H1 (cell line): ENCODE measurements at regions not wholly inside any gene's neighbourhood (a gene's known extent, or its start where the extent isn't known, plus 50 kb on each side); places are given as distances from the start of the nearest gene placed in this dataset.

ENCODE experiments used
- CTCF ChIA-PET: fragments of 300-600 bp; sonication (Branson Sonifier 250); formaldehyde crosslinking; loops from one replicate; lab custom pipeline; 2021; ENCODE audit not compliant: partially characterized antibody; lab: Charles Lee
- POLR2A ChIA-PET: fragments of 300-600 bp; sonication (Branson Sonifier 250); formaldehyde crosslinking; loops from one replicate; lab custom pipeline; 2021; ENCODE audit warnings: inconsistent platforms; ENCODE audit not compliant: partially characterized antibody; lab: Charles Lee
- DNase-seq, 2 experiments: peaks; one replicate each; pipeline versions ENCODE4 v3.0.0 to v3.0.0-alpha.2; 2010 to 2022; ENCODE audit warnings: low spot score in 2 of 2, low read depth in 1 of 2, mixed read lengths in 1 of 2
- FAIRE-seq: peaks from 2 replicates; lab custom pipeline; 2011; peaks lifted over from hg19 to GRCh38; lab: Jason Lieb, UNC
- H2AFZ ChIP-seq: 2 replicates; pipeline ENCODE4 v1.8.1; 2012; ENCODE audit warnings: low read length, inconsistent platforms
- H2AK5ac ChIP-seq: 2 replicates; pipeline ENCODE4 v1.6.1; 2013; ENCODE audit warnings: low read depth, low read length
- H2BK120ac ChIP-seq: replicated peaks from 2 replicates; pipeline ENCODE3; 2013; ENCODE audit warnings: low read depth, low read length, inconsistent platforms
- H2BK12ac ChIP-seq: 2 replicates; pipeline ENCODE4 v1.6.1; 2013; ENCODE audit warnings: low read depth, low read length
- H2BK15ac ChIP-seq: 2 replicates; pipeline ENCODE4 v1.6.1; 2013; ENCODE audit warnings: low read length
- H2BK20ac ChIP-seq: 2 replicates; pipeline ENCODE4 v1.6.1; 2013; ENCODE audit warnings: low read length
- H2BK5ac ChIP-seq: 2 replicates; pipeline ENCODE4 v1.6.1; 2013; ENCODE audit warnings: low read depth, low read length
- H3K14ac ChIP-seq: 2 replicates; pipeline ENCODE4 v1.6.1; 2013; ENCODE audit warnings: inconsistent platforms; ENCODE audit not compliant: insufficient read length
- H3K18ac ChIP-seq: 2 replicates; pipeline ENCODE4 v1.6.1; 2013; ENCODE audit warnings: low read length; ENCODE audit errors: extremely low read depth
- H3K23ac ChIP-seq: 2 replicates; pipeline ENCODE4 v1.6.1; 2013; ENCODE audit warnings: inconsistent platforms; ENCODE audit not compliant: insufficient read length
- H3K23me2 ChIP-seq: 2 replicates; pipeline ENCODE4 v1.6.1; 2013; ENCODE audit warnings: low read depth, low read length
- H3K27ac ChIP-seq: 2 replicates; pipeline ENCODE4 v1.6.1; 2011; ENCODE audit warnings: low read depth, low read length, inconsistent platforms
- H3K27me3 ChIP-seq, 4 experiments: replicated peaks in 1 of 4; 1 replicate in 1 of 4; 2 replicates in 3 of 4; pipeline versions ENCODE4 v1.6.1 to v1.8.1; 2011 to 2013; ENCODE audit warnings: low read length in 3 of 4, mild to moderate bottlenecking in 3 of 4, inconsistent platforms in 2 of 4, mixed read lengths in 2 of 4, moderate library complexity in 1 of 4; ENCODE audit not compliant: control insufficient read depth in 3 of 4, insufficient read depth in 3 of 4; ENCODE audit errors: extremely low read depth in 1 of 4
- H3K36me3 ChIP-seq, 4 experiments: 2 replicates each; pipeline versions ENCODE4 v1.6.1 to v1.8.1; 2011 to 2013; ENCODE audit warnings: mild to moderate bottlenecking in 4 of 4, low read length in 3 of 4, moderate library complexity in 2 of 4, control low read depth in 1 of 4, inconsistent platforms in 1 of 4; ENCODE audit not compliant: insufficient read depth in 4 of 4, control insufficient read depth in 2 of 4
- H3K4ac ChIP-seq: replicated peaks from 2 replicates; pipeline ENCODE3; 2013; ENCODE audit warnings: low read length, low read depth, mixed read lengths, inconsistent platforms; ENCODE audit not compliant: insufficient read length
- H3K4me1 ChIP-seq, 4 experiments: replicated peaks in 1 of 4; 1 replicate in 1 of 4; 2 replicates in 3 of 4; pipeline versions ENCODE4 v1.6.1 to v1.8.1; 2011 to 2013; ENCODE audit warnings: low read length in 3 of 4, inconsistent platforms in 2 of 4, mixed read lengths in 1 of 4; ENCODE audit not compliant: insufficient read depth in 4 of 4, control insufficient read depth in 3 of 4
- H3K4me2 ChIP-seq, 2 experiments: 2 replicates each; pipeline versions ENCODE4 v1.6.1 to v1.8.1; 2011 to 2013; ENCODE audit warnings: low read depth in 2 of 2, low read length in 2 of 2, control low read depth in 1 of 2, inconsistent platforms in 1 of 2, mild to moderate bottlenecking in 1 of 2; ENCODE audit not compliant: insufficient read depth in 1 of 2
- H3K4me3 ChIP-seq, 4 experiments: fragments of 200-600, 300-600 bp in 1 of 4; sonication (generic), shearing (Covaris generic), sonication (Bioruptor Twin) in 1 of 4; 2 replicates each; pipeline versions ENCODE4 v1.5.1 to v1.8.1; 2011 to 2016; ENCODE audit warnings: low read length in 4 of 4, low read depth in 3 of 4, control low read depth in 2 of 4, inconsistent platforms in 2 of 4, mild to moderate bottlenecking in 2 of 4, mixed read lengths in 1 of 4, moderate library complexity in 1 of 4; ENCODE audit not compliant: insufficient read depth in 2 of 4; ENCODE audit errors: extremely low read depth in 1 of 4
- H3K56ac ChIP-seq: replicated peaks from 2 replicates; pipeline ENCODE3; 2013; ENCODE audit warnings: low read depth, mild to moderate bottlenecking, mixed read lengths, low read length, inconsistent platforms; ENCODE audit not compliant: insufficient read length
- H3K79me1 ChIP-seq: 2 replicates; pipeline ENCODE4 v1.6.1; 2013; ENCODE audit warnings: low read depth, low read length, control low read depth
- H3K79me2 ChIP-seq, 2 experiments: 2 replicates each; pipeline versions ENCODE4 v1.6.1 to v1.8.1; 2012 to 2013; ENCODE audit warnings: low read length in 2 of 2, mild to moderate bottlenecking in 2 of 2, inconsistent platforms in 1 of 2; ENCODE audit not compliant: insufficient read depth in 2 of 2, control insufficient read depth in 1 of 2
- H3K9ac ChIP-seq, 4 experiments: replicated peaks in 1 of 4; 1 replicate in 1 of 4; 2 replicates in 3 of 4; pipeline versions ENCODE4 v1.6.1 to v1.8.1; 2011 to 2013; ENCODE audit warnings: low read depth in 3 of 4, low read length in 3 of 4, control low read depth in 2 of 4, mild to moderate bottlenecking in 2 of 4, moderate library complexity in 2 of 4, inconsistent platforms in 1 of 4; ENCODE audit errors: extremely low read depth in 1 of 4
- H3K9me3 ChIP-seq, 2 experiments: 2 replicates each; pipeline versions ENCODE4 v1.6.1 to v1.8.1; 2012 to 2013; ENCODE audit warnings: mild to moderate bottlenecking in 2 of 2, moderate library complexity in 2 of 2, control low read depth in 1 of 2, inconsistent platforms in 1 of 2, low read depth in 1 of 2, low read length in 1 of 2, mixed read lengths in 1 of 2; ENCODE audit not compliant: insufficient read depth in 2 of 2
- H4K20me1 ChIP-seq, 2 experiments: replicated peaks in 1 of 2; 2 replicates each; pipeline versions ENCODE3 to v1.8.1; 2011 to 2013; ENCODE audit warnings: inconsistent platforms in 2 of 2, low read length in 2 of 2, mild to moderate bottlenecking in 1 of 2; ENCODE audit not compliant: insufficient read depth in 2 of 2, control insufficient read depth in 1 of 2
- H4K5ac ChIP-seq: 2 replicates; pipeline ENCODE4 v1.6.1; 2013; ENCODE audit warnings: low read length, low read depth, mixed read lengths, inconsistent platforms; ENCODE audit not compliant: insufficient read length
- H4K8ac ChIP-seq: 2 replicates; pipeline ENCODE4 v1.8.0; 2013; ENCODE audit warnings: mild to moderate bottlenecking, moderate library complexity, low read length, inconsistent platforms; ENCODE audit not compliant: insufficient read depth; ENCODE audit errors: extremely low read depth
- H4K91ac ChIP-seq: replicated peaks from 2 replicates; pipeline ENCODE3; 2013; ENCODE audit warnings: low read length, mixed read lengths, inconsistent platforms; ENCODE audit not compliant: insufficient read length
- CTBP2 ChIP-seq: IDR thresholded peaks from 2 replicates; pipeline ENCODE4 v1.7.0; 2011; ENCODE audit warnings: borderline replicate concordance, mild to moderate bottlenecking, moderate library complexity, mixed read lengths, low read length; ENCODE audit not compliant: insufficient read depth, insufficient read length
- FOSL1 ChIP-seq: IDR thresholded peaks from 2 replicates; pipeline ENCODE4 v1.6.1; 2011; ENCODE audit warnings: mild to moderate bottlenecking, low read depth, low read length, moderate library complexity; ENCODE audit not compliant: insufficient read depth
- GABPA ChIP-seq: IDR thresholded peaks from 2 replicates; pipeline ENCODE4 v1.6.1; 2011; ENCODE audit warnings: mild to moderate bottlenecking, low read length, moderate library complexity, borderline replicate concordance; ENCODE audit not compliant: insufficient read depth
- GTF2F1 ChIP-seq: IDR thresholded peaks from 2 replicates; pipeline ENCODE4 v1.6.1; 2012; ENCODE audit warnings: low read depth, low read length, improper control_type of control experiment, borderline replicate concordance
- KDM1A ChIP-seq: fragments of 200-600, 300-600 bp; sonication (generic); IDR thresholded peaks from 2 replicates; pipeline ENCODE4 v1.7.1; 2016; ENCODE audit warnings: mild to moderate bottlenecking, low read length, borderline replicate concordance
- POU5F1 ChIP-seq: IDR thresholded peaks from 2 replicates; pipeline ENCODE4 v1.6.1; 2011; ENCODE audit warnings: low read depth, mild to moderate bottlenecking, low read length, moderate library complexity
- SP4 ChIP-seq: IDR thresholded peaks from 2 replicates; pipeline ENCODE4 v1.6.1; 2012; ENCODE audit warnings: low read length, inconsistent platforms
- SRF ChIP-seq: IDR thresholded peaks from 2 replicates; pipeline ENCODE4 v1.6.1; 2011; ENCODE audit warnings: mild to moderate bottlenecking, low read depth, low read length, moderate library complexity
- TEAD4 ChIP-seq: IDR thresholded peaks from 2 replicates; pipeline ENCODE4 v1.6.1; 2012; ENCODE audit warnings: low read depth, low read length, inconsistent platforms, mixed read lengths
- WGBS, 2 experiments: shearing (Covaris generic) in 1 of 2; methylation state at CpG; one replicate each; pipeline versions ENCODE4 v1.1.6 to v1.1.7; 2013 to 2015; ENCODE audit warnings: low lambda C conversion rate in 2 of 2, mixed read lengths in 2 of 2, inconsistent platforms in 1 of 2, low coverage in 1 of 2, missing lambda C conversion rate in 1 of 2; ENCODE audit not compliant: insufficient replicate concordance in 2 of 2, insufficient coverage in 1 of 2, insufficient read length in 1 of 2; ENCODE audit errors: extremely low coverage in 1 of 2, missing lambda C conversion rate in 1 of 2; 5-methylcytosine and 5-hydroxymethylcytosine counted together

GRCh38 chr10:2951235-2951835 lies 116.0 kb upstream of the PFKP start:
- Histone ChIP-seq H2AFZ (no peak overlapping the region), H2BK15ac (no peak overlapping the region), H2BK20ac (no peak overlapping the region), H3K14ac (no peak overlapping the region), H3K4ac (no peak overlapping the region), H3K23me2 (no peaks in the 10 kb centered on the region), H3K4me1 (no peaks in the 10 kb centered on the region), H4K91ac (no peak overlapping the region), H3K9me3 (no peaks in the 10 kb centered on the region), H3K79me1 (no peaks in the 10 kb centered on the region), H3K36me3 (no peaks in the 10 kb centered on the region), H2BK12ac (no peak overlapping the region), H2AK5ac (0 out of 2 replicates have a peak overlapping the region, but pooled peaks have one; percentile 39), H3K79me2 (no peaks in the 10 kb centered on the region), H3K9ac (no peak overlapping the region), H3K56ac (no peak overlapping the region), H3K4me2 (no peak overlapping the region), H4K20me1 (no peaks in the 10 kb centered on the region), H3K18ac (no peak overlapping the region), H4K8ac (no peak overlapping the region), H3K23ac (no peak overlapping the region), H3K27ac (no peak overlapping the region), H3K4me3 (no peak overlapping the region), H3K27me3 (no peaks in the 10 kb centered on the region; a peak in 1 of 7 replicates), H2BK120ac (no peak overlapping the region), H2BK5ac (no peak overlapping the region), H4K5ac (no peak overlapping the region)
- DNase-seq: no peak
- POLR2A ChIA-PET: no interaction called here
- CTCF ChIA-PET: interaction anchor here (0.7 to 1.2 kb wide), 4 partner anchors 14 to 92 kb away, joined by 3 to 5 read pairs (median 3); no protein-coding TSS in a partner anchor
- 89% methylated on average over 10 of the region's 10 CpGs; no CpG with 5 or more reads in 1 of the 2 experiments for WGBS, 2 experiments
- no peak for FAIRE-seq
- TF ChIP-seq KDM1A (no peak), FOSL1 (no peak), SP4 (no peak), SRF (no peak), POU5F1 (no peak), CTBP2 (no peak), TEAD4 (no peak), GTF2F1 (no peak), GABPA (no peak)
